H9 (cell line): ENCODE measurements at regions not wholly inside any gene's neighbourhood (a gene's known extent, or its start where the extent isn't known, plus 50 kb on each side); places are given as distances from the start of the nearest gene placed in this dataset.

ENCODE experiments used
- DNase-seq: peaks from one replicate; pipeline ENCODE4 v3.0.0-alpha.2; 2017
- H2AFZ ChIP-seq: one replicate; pipeline ENCODE4 v1.6.1; 2013; ENCODE audit warnings: mild to moderate bottlenecking, low read length, control low read depth, moderate library complexity
- H2AK5ac ChIP-seq: 2 replicates; pipeline ENCODE4 v1.6.1; 2013; ENCODE audit warnings: low read length, control low read depth, mixed read lengths; ENCODE audit not compliant: insufficient read length
- H2BK120ac ChIP-seq: one replicate; pipeline ENCODE4 v1.6.1; 2013; ENCODE audit warnings: low read depth, mild to moderate bottlenecking, low read length, control low read depth, inconsistent platforms; ENCODE audit not compliant: poor library complexity, severe bottlenecking
- H2BK12ac ChIP-seq: 2 replicates; pipeline ENCODE4 v1.6.1; 2013; ENCODE audit warnings: low read length, control low read depth, mixed read lengths, low read depth; ENCODE audit not compliant: insufficient read length
- H2BK15ac ChIP-seq: 2 replicates; pipeline ENCODE4 v1.6.1; 2013; ENCODE audit warnings: low read depth, low read length, control low read depth
- H2BK20ac ChIP-seq: one replicate; pipeline ENCODE4 v1.6.1; 2013; ENCODE audit warnings: low read depth, mild to moderate bottlenecking, low read length, control low read depth, inconsistent platforms; ENCODE audit not compliant: poor library complexity, severe bottlenecking
- H2BK5ac ChIP-seq: 2 replicates; pipeline ENCODE4 v1.6.1; 2013; ENCODE audit warnings: low read length, control low read depth, mixed read lengths; ENCODE audit not compliant: insufficient read length
- H3K14ac ChIP-seq: 2 replicates; pipeline ENCODE4 v1.6.1; 2013; ENCODE audit warnings: low read length, control low read depth; ENCODE audit not compliant: insufficient read depth
- H3K18ac ChIP-seq: 2 replicates; pipeline ENCODE4 v1.6.1; 2013; ENCODE audit warnings: low read depth, mild to moderate bottlenecking, mixed read lengths, low read length, control low read depth; ENCODE audit not compliant: insufficient read length
- H3K23ac ChIP-seq: 2 replicates; pipeline ENCODE4 v1.6.1; 2013; ENCODE audit warnings: low read length, control low read depth, mixed read lengths, low read depth; ENCODE audit not compliant: insufficient read length
- H3K23me2 ChIP-seq: 2 replicates; pipeline ENCODE4 v1.6.1; 2013; ENCODE audit warnings: low read depth, mild to moderate bottlenecking, mixed read lengths, low read length, control low read depth; ENCODE audit not compliant: insufficient read length, poor library complexity, severe bottlenecking
- H3K27ac ChIP-seq: 2 replicates; pipeline ENCODE4 v1.5.1; 2013; ENCODE audit warnings: low read length, control low read depth, mixed read lengths, low read depth; ENCODE audit not compliant: insufficient read length
- H3K27me3 ChIP-seq: 2 replicates; pipeline ENCODE4 v1.6.1; 2013; ENCODE audit warnings: low read length, control low read depth, inconsistent platforms; ENCODE audit not compliant: insufficient read depth
- H3K4ac ChIP-seq: 2 replicates; pipeline ENCODE4 v1.6.1; 2013; ENCODE audit warnings: low read depth, mild to moderate bottlenecking, control low read depth, inconsistent platforms, low read length, moderate library complexity
- H3K4me1 ChIP-seq: 2 replicates; pipeline ENCODE4 v1.6.1; 2013; ENCODE audit warnings: low read length, control low read depth, inconsistent platforms; ENCODE audit not compliant: insufficient read depth
- H3K4me2 ChIP-seq: 2 replicates; pipeline ENCODE4 v1.6.1; 2013; ENCODE audit warnings: low read length, control low read depth, mixed read lengths; ENCODE audit not compliant: insufficient read length, insufficient read depth
- H3K56ac ChIP-seq: 2 replicates; pipeline ENCODE4 v1.6.1; 2013; ENCODE audit warnings: low read depth, mild to moderate bottlenecking, mixed read lengths, low read length, control low read depth; ENCODE audit not compliant: insufficient read length
- H3K79me1 ChIP-seq: 2 replicates; pipeline ENCODE4 v1.6.1; 2013; ENCODE audit warnings: low read depth, mild to moderate bottlenecking, moderate library complexity, low read length, control low read depth, inconsistent platforms; ENCODE audit not compliant: insufficient read depth, poor library complexity, severe bottlenecking
- H3K79me2 ChIP-seq: 2 replicates; pipeline ENCODE4 v1.6.1; 2013; ENCODE audit warnings: low read length, control low read depth, inconsistent platforms; ENCODE audit not compliant: insufficient read depth
- H3K9ac ChIP-seq: 2 replicates; pipeline ENCODE4 v1.6.1; 2013; ENCODE audit warnings: low read length, control low read depth, mixed read lengths; ENCODE audit not compliant: insufficient read length; ENCODE audit errors: extremely low read depth
- H3K9me3 ChIP-seq: one replicate; pipeline ENCODE4 v1.6.1; 2013; ENCODE audit warnings: low read depth, low read length, inconsistent platforms; ENCODE audit not compliant: control insufficient read depth
- H3T11ph ChIP-seq: one replicate; pipeline ENCODE4 v1.6.1; 2013; ENCODE audit warnings: mild to moderate bottlenecking, low read length, control low read depth, inconsistent platforms
- H4K20me1 ChIP-seq: one replicate; pipeline ENCODE4 v1.6.1; 2013; ENCODE audit not compliant: control insufficient read depth, insufficient read length, insufficient read depth
- H4K5ac ChIP-seq: 2 replicates; pipeline ENCODE4 v1.6.1; 2013; ENCODE audit warnings: low read depth, mild to moderate bottlenecking, mixed read lengths, low read length, control low read depth; ENCODE audit not compliant: insufficient read length
- H4K8ac ChIP-seq: replicated peaks from 2 replicates; pipeline ENCODE4 v1.6.1; 2013; ENCODE audit warnings: low read length, control low read depth, mixed read lengths, low read depth; ENCODE audit not compliant: insufficient read length
- H4K91ac ChIP-seq: 2 replicates; pipeline ENCODE4 v1.6.1; 2013; ENCODE audit warnings: low read depth, mild to moderate bottlenecking, moderate library complexity, mixed read lengths, low read length, control low read depth; ENCODE audit not compliant: insufficient read length
- H3K27ac Mint-ChIP-seq, 3 experiments: 2 replicates in 2 of 3; 3 replicates in 1 of 3; pipeline ENCODE4 v1.8.0; 2020 to 2021; ENCODE audit warnings: mixed read lengths in 3 of 3, mild to moderate bottlenecking in 1 of 3, moderate library complexity in 1 of 3
- H3K27me3 Mint-ChIP-seq: 2 replicates; pipeline ENCODE4 v1.8.0; 2021; ENCODE audit warnings: low read depth, mild to moderate bottlenecking, moderate library complexity, mixed read lengths
- H3K36me3 Mint-ChIP-seq, 3 experiments: 2 replicates in 2 of 3; 3 replicates in 1 of 3; pipeline ENCODE4 v1.8.0; 2020 to 2021; ENCODE audit warnings: low read depth in 3 of 3, mixed read lengths in 3 of 3; ENCODE audit not compliant: insufficient read depth in 1 of 3
- H3K4me1 Mint-ChIP-seq, 2 experiments: 2 replicates each; pipeline ENCODE4 v1.8.0; 2020; ENCODE audit warnings: mixed read lengths in 2 of 2
- H3K4me3 Mint-ChIP-seq, 2 experiments: 2 replicates in 1 of 2; 3 replicates in 1 of 2; pipeline ENCODE4 v1.8.0; 2020 to 2021; ENCODE audit warnings: mild to moderate bottlenecking in 2 of 2, mixed read lengths in 2 of 2, moderate library complexity in 1 of 2
- H3K9me3 Mint-ChIP-seq, 2 experiments: 2 replicates in 1 of 2; 3 replicates in 1 of 2; pipeline ENCODE4 v1.8.0; 2020; ENCODE audit warnings: mild to moderate bottlenecking in 2 of 2, mixed read lengths in 2 of 2, moderate library complexity in 1 of 2
- CTCF ChIP-seq: fragments of 200-600 bp; sonication (generic); conservative IDR thresholded peaks from 3 replicates; pipeline ENCODE4 v1.8.0; 2021; ENCODE audit warnings: antibody characterized with exemption, mild to moderate bottlenecking
- WGBS: extraction: QIAGEN DNeasy Blood & Tissue Kit; methylation state at CpG from one replicate; pipeline ENCODE4 v1.1.7; 2013; ENCODE audit warnings: missing lambda C conversion rate, low lambda C conversion rate, mixed read lengths; ENCODE audit not compliant: insufficient read length; ENCODE audit errors: extremely low coverage; 5-methylcytosine and 5-hydroxymethylcytosine counted together

GRCh38 chr14:83814896-83815295, 1715.0 kb upstream of the FLRT2 start:
- no peak overlapping the region for H4K8ac ChIP-seq
- H2BK120ac ChIP-seq = no peak overlapping the region
- no peak overlapping the region for H3K14ac ChIP-seq
- no peaks in the 10 kb centered on the region for H3K79me1 ChIP-seq
- no peak overlapping the region for H2BK20ac ChIP-seq
- no peaks in the 10 kb centered on the region for H3K4me1 Mint-ChIP-seq
- no peak overlapping the region for H3K27ac ChIP-seq
- H3T11ph ChIP-seq = no peak overlapping the region
- H3K4me3 Mint-ChIP-seq = no peak overlapping the region
- H3K4ac ChIP-seq = no peak overlapping the region
- no peak overlapping the region for H4K5ac ChIP-seq
- H3K79me2 ChIP-seq = no peaks in the 10 kb centered on the region
- no peaks in the 10 kb centered on the region for H3K9me3 ChIP-seq
- H3K27me3 ChIP-seq = no peaks in the 10 kb centered on the region
- no peaks in the 10 kb centered on the region for H3K4me1 ChIP-seq
- no peak overlapping the region for H3K4me2 ChIP-seq
- no CpG with 5 or more reads among the region's 1 CpG for WGBS
- H4K20me1 ChIP-seq = no peaks in the 10 kb centered on the region
- H3K18ac ChIP-seq = no peak overlapping the region
- H2BK15ac ChIP-seq = no peak overlapping the region
- no peak overlapping the region for H3K27ac Mint-ChIP-seq
- no peak overlapping the region for H4K91ac ChIP-seq
- H3K56ac ChIP-seq = no peak overlapping the region
- no peak for TF ChIP-seq CTCF
- H3K23ac ChIP-seq = no peak overlapping the region
- H2BK12ac ChIP-seq = no peak overlapping the region
- H2BK5ac ChIP-seq = no peak overlapping the region
- no peak overlapping the region for H3K9ac ChIP-seq
- H3K36me3 Mint-ChIP-seq = no peaks in the 10 kb centered on the region
- no peaks in the 10 kb centered on the region for H3K9me3 Mint-ChIP-seq
- H2AK5ac ChIP-seq = no peak overlapping the region
- no peaks in the 10 kb centered on the region for H3K23me2 ChIP-seq
- H3K27me3 Mint-ChIP-seq = no peaks in the 10 kb centered on the region
- H2AFZ ChIP-seq = no peak overlapping the region
- DNase-seq = no peak
